Keratinocyte (primary cell): ENCODE measurements at regions not wholly inside any gene's neighbourhood (a gene's known extent, or its start where the extent isn't known, plus 50 kb on each side); places are given as distances from the start of the nearest gene placed in this dataset.

Experiments used
- EZH2 ChIP-seq: IDR thresholded peaks from one replicate; pipeline ENCODE4 v1.6.1; 2012; ENCODE audit warnings: inconsistent platforms, mild to moderate bottlenecking, low read length, moderate library complexity
- TF ChIP-seq, protein P1 (sequence below), 3 experiments: IDR thresholded peaks in 1 of 3; conservative IDR thresholded peaks in 1 of 3; optimal IDR thresholded peaks in 1 of 3; 2 replicates in 2 of 3; 3 replicates in 1 of 3; pipeline versions ENCODE3 to v1.5.1; 2011; ENCODE audit warnings: low read length in 3 of 3, mild to moderate bottlenecking in 3 of 3, moderate library complexity in 2 of 3, control low read depth in 1 of 3, inconsistent platforms in 1 of 3; ENCODE audit not compliant: insufficient read depth in 2 of 3; ENCODE audit errors: extremely low read depth in 1 of 3

DNA sequence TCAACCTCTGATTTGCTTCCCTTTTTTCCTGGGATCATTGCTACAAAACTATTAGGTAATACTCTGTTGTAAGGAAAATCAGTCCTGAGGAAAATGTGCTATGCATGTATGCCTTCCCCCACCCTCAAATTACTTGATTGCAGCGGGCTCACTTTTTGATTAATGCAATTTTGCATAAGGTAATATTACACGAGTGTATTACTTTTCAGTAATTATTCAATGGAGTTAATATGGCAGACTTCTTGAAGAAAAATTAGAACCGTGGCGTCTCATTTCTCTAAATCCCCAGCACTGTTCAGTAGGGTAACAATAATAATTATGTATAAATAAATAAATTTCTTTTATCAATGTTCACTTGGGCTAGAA lies 527.6 kb upstream of the FANCL start:
- TF ChIP-seq, protein P1, sequence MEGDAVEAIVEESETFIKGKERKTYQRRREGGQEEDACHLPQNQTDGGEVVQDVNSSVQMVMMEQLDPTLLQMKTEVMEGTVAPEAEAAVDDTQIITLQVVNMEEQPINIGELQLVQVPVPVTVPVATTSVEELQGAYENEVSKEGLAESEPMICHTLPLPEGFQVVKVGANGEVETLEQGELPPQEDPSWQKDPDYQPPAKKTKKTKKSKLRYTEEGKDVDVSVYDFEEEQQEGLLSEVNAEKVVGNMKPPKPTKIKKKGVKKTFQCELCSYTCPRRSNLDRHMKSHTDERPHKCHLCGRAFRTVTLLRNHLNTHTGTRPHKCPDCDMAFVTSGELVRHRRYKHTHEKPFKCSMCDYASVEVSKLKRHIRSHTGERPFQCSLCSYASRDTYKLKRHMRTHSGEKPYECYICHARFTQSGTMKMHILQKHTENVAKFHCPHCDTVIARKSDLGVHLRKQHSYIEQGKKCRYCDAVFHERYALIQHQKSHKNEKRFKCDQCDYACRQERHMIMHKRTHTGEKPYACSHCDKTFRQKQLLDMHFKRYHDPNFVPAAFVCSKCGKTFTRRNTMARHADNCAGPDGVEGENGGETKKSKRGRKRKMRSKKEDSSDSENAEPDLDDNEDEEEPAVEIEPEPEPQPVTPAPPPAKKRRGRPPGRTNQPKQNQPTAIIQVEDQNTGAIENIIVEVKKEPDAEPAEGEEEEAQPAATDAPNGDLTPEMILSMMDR (optimal IDR thresholded peaks at IDR 0.05 in 1 of 3, IDR thresholded peaks at IDR 0.05 in 1 of 3, conservative IDR thresholded peaks at IDR 0.05 in 1 of 3; ENCODE audit: extremely low read depth in 1 of 3, insufficient read depth in 2 of 3, low read length in 3 of 3): no peak
- no peak for TF ChIP-seq EZH2
